Stimulated activated CD4-positive, alpha-beta T cell treated with anti-CD3 and anti-CD28 coated beads, TNF-alpha, amount 100 ng/mL, for 24 hours (primary cell): ENCODE measurements at regions not wholly inside any gene's neighbourhood (a gene's known extent, or its start where the extent isn't known, plus 50 kb on each side); places are given as distances from the start of the nearest gene placed in this dataset.
"Not testable (repeated sequence)": the region's sequence is repeated elsewhere in the genome, so short reads cannot be mapped to it uniquely, and the experiment has no call there.

ENCODE experiments used
- DNase-seq, 3 experiments: peaks; one replicate each; pipeline ENCODE4 v3.0.0-alpha.2; 2020; ENCODE audit warnings: low read depth in 3 of 3

DNA sequence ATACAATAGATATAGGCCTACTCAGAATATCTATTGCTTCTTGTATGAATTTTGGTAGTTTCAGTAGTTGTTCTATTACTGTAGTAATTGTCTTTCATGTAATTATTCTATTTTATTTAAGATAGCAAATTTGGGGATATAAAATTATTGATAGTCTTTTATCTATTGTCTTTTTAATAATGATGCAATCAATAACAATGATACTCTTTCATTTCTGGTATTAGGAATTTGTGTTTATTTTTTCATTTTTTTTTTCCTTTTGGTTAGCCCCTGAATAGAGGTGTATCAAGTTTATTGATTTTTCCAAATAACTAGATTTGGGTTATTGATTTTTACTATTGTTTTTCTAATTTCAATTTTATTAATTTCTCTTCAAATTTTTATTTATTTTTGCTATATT, 1503.7 kb downstream of the REEP3 start:
- DNase-seq = no peak

- DNase-seq = no peak
These were observed 1509.1 kb downstream of the REEP3 start for GRCh38 chr10:65030263-65030662.

DNA sequence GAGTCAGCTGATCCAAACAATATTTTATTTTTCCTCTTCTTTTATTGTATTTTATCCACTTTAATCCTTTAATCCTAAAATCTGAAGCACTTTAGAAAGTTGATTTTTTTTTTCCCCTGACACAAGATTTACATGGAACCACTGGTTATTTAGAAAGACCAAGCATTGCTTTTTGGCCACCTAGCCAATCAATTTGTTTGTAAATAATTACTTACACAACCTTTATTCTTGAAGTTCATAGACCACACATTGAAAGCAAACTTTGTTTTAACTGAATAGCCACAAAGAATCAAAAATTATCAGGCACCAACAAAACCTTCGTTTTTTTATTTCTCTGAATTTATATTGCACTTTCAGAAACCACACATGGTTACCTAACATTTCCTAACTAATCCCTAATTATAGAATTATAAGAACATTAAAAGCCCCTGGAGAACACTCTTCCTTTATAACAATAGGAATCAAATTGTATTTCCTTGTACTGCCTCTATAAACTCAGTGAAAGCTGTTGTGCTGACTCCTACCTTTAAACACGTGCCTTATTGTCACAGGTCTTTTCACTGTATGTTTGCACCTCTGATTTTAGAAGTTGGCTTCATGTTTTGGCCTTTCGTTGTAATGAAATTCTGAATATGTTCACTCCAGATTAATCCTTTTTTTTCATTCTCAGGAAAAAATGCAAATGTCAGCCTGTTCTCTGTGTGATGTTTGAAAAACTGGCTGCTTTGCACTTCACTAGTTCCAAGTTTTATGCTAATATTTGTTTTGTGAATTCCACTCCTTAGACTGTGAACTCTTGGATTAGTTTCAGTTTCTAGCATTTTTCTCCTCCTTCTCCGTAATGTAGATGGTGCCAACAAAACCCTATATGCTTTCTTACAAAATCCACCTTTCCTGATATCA, 1511.9 kb downstream of the REEP3 start:
- no peak for DNase-seq

DNA sequence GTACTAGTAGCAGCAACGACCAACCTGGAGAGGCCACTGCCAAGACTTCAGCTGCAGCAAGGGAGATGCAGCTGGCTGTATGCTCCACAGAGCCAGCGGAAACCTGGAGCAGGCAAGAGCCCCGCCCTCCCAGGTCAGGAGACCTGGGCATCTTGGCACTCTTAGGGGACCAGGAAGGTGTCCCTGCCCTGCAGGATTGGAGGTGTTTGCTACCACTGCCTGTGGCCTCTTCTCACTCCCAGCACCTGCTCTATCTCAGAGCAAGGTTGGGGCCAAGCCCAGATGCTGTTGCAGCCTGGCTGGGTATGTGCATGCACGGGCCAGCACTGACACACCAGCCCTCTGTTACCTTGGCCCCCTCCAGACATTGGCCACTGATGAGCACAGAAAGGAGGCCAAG, 1512.8 kb downstream of the REEP3 start:
- no peak for DNase-seq

- DNase-seq = no peak
These were observed 1519.6 kb downstream of the REEP3 start for GRCh38 chr10:65040796-65041195.

- no peak for DNase-seq
These were observed 1520.1 kb downstream of the REEP3 start for GRCh38 chr10:65041307-65041706.

DNA sequence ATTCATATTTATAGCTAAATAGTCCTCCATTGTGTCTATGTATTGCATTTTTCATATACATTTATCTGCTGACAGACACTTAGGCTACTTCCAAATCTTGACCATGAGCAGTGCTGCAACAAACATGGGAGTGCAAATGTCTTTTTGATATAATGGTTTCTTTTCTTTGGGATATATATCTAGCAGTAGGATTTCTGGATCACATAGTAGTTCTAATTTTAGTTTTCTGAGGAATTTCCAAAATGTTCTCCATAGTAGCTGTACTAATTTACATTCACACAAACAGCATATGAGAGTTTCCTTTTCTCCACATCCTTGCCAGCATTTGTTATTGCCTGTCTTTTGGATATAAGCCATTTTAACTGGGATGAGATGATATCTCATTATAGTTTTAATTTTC, 1521.3 kb downstream of the REEP3 start:
- no peak for DNase-seq

GRCh38 chr10:65046831-65047230, 1525.6 kb downstream of the REEP3 start:
- no peak for DNase-seq

- DNase-seq = not testable (repeated sequence)
These were observed 1530.9 kb downstream of the REEP3 start for GRCh38 chr10:65052111-65052510.

DNA sequence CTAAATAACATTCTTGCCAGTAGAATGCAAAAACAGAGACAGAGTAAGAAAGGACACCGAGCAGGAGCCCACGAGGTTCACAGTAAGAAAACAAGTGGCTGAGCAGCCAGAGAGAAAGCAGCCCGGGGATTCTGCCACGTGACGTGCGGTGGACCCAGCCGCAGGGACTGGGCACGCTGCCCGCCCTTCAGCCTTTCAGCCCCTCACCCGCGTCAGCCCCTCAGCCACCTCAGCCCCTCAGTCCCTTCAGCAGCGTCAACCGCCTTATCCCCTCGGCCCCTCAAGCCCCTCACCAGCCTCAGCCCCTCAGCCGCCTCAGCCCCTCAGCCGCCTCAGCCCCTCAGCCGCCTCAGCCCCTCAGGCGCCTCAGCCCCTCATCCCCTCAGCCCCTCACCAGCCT, 1532.2 kb downstream of the REEP3 start:
- DNase-seq = not testable (repeated sequence)

DNA sequence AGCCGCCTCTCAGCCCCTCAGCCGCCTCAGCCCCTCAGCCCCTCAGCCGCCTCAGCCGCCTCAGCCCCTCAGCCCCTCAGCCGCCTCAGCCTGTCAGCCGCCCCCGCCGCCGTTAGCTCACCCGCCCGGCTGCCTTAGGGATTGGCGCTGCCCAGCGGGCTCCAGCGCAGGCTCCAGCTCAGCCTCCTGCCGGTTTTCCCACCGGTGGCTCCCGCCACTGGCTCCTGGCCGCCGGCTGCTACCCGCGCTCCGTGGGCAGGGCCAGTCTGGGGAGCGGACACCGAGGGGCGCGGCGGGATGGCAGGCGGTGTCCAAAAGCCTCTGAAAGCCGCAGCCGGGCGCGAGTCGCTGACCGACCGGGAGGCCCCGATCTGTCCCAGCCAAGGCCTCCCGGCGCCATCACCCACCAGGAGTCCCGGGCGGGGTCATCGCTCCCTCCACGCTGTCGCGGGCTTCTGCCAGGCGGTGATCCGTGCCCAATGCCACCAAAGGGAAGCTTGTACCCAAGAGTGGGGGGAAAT, 1532.7 kb downstream of the REEP3 start:
- DNase-seq = not testable (repeated sequence)

DNA sequence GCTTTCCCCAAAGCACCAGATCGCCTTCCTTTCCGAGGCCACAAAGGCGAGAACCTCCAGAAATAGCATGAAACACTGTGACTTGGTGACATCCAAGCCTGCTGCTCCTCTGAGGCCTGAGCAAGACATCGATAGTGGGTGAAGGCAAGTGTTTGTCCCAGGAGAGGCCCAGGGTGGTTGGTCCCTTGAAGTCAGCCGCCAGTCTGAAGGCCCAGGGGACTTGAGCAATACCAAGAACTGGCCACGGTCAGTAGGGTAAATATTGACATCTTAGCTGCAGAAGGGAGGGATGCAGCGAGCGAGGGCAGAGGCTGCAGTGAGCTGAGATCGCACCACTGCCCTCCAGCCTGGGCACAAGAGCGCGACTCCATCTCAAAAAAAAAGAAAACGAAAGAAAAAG, 1533.5 kb downstream of the REEP3 start:
- not testable (repeated sequence) for DNase-seq

- no peak for DNase-seq
These were observed 1544.1 kb downstream of the REEP3 start for GRCh38 chr10:65065278-65065677.

- DNase-seq = no peak
These were observed 1562.0 kb downstream of the REEP3 start for GRCh38 chr10:65083222-65083621.

DNA sequence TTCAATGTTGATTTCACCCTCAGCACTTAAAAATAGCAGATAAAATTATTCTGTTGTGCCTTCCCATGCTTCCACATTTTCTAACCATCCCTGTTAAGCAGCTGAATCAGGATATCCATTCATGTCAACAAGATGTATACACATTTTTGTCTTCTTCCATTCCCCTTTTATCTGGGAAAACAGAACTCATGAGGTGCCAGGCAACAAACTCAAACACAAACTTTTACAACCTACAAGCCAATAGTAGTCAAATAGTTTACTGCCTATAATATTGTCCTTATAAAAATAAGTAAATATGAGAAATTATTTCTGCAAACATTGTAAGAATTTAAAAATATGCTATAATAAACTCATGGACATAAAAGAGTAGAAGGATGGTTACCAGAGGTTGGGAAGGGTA, 1569.8 kb downstream of the REEP3 start:
- no peak for DNase-seq

- DNase-seq = no peak
These were observed 1578.9 kb downstream of the REEP3 start for GRCh38 chr10:65100146-65100545.

- DNase-seq = not testable (repeated sequence)
These were observed 1579.7 kb downstream of the REEP3 start for GRCh38 chr10:65100881-65101280.

- no peak for DNase-seq
These were observed 1588.8 kb downstream of the REEP3 start for GRCh38 chr10:65110009-65110408.

- DNase-seq = not testable (repeated sequence)
These were observed 1589.9 kb downstream of the REEP3 start for GRCh38 chr10:65111059-65111458.

GRCh38 chr10:65112573-65112972, 1591.4 kb downstream of the REEP3 start:
- DNase-seq = no peak

- no peak for DNase-seq
These were observed 1601.9 kb downstream of the REEP3 start for GRCh38 chr10:65123120-65123519.

- no peak for DNase-seq
These were observed 1604.0 kb downstream of the REEP3 start for GRCh38 chr10:65125212-65125611.

DNA sequence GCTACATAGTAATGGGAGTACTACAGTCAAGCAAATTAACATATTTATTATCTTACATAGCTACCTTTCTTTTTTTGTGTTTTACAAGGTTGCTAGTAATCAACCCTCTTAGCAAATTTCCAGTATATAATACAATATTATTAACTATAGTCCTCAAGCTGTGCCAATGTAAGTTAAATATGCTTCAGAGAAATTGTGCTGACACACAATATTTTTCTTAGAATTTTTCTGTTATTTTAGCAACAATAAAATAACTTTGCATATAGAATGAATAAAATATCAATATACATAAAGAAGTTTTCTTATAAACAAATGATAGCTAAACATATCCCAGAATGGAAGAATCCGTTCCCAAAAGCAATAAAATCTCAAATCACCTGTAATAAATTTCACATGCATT, 1605.1 kb downstream of the REEP3 start:
- DNase-seq = no peak
